ENCODE measurements at regions not wholly inside any gene's neighbourhood (a gene's known extent, or its start where the extent isn't known, plus 50 kb on each side); places are given as distances from the start of the nearest gene placed in this dataset.

DNA sequence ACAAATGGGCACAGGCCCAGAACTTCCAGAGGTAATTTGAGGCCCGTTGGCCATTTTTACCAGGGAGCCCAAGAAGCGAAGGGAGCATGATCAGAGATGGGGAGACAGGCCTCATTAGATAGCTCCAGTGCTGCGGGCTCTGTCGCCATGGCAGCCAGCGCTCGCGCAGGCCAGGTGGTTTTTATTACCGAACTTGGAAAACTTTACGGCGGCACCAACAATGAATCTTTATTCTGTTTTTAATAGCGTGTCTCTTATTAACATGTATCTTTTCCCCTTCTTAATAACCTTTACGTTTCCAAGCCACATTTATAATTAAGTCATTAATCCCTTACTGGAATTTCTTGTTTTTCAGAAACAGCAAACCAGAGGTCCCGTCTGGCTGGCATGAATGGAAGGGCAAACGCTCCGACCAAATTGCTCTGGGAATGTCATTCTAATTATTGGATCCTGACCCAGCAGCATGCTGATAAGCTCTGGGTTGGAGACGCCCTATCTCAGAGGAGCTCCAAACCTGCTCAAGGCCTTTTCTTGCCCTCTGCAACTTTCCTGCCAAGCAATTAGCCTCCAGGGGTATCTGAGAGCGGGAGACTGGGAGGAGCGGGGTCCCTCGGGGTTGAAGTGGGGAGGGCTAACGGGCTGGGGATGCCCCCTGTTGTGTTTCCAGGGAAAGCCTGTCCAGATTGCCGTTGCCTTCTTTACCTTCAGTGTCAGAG lies 256.4 kb downstream of the TLE3 start:
- no peak for DNase-seq (ENCODE audit: low spot score)

DNA sequence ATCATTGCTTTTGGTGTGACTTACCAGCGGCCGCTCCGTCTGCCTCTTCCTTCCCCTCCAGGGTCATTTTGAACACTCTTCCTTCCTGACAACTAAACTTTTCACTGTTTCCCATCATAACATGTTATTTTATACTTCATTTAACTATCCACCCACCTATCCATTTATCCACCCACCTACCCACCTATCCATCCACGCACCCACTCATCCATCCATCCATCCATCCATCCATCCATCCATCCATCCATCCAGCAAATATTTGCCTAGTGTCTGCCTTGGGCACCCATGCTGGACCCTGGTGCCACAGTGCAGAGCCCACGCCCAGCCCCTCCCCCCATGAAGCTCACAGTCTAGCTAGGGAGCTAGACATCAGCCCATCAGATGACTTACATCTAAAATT lies 254.9 kb downstream of the TLE3 start:
- no peak for DNase-seq (ENCODE audit: low spot score)

DNA sequence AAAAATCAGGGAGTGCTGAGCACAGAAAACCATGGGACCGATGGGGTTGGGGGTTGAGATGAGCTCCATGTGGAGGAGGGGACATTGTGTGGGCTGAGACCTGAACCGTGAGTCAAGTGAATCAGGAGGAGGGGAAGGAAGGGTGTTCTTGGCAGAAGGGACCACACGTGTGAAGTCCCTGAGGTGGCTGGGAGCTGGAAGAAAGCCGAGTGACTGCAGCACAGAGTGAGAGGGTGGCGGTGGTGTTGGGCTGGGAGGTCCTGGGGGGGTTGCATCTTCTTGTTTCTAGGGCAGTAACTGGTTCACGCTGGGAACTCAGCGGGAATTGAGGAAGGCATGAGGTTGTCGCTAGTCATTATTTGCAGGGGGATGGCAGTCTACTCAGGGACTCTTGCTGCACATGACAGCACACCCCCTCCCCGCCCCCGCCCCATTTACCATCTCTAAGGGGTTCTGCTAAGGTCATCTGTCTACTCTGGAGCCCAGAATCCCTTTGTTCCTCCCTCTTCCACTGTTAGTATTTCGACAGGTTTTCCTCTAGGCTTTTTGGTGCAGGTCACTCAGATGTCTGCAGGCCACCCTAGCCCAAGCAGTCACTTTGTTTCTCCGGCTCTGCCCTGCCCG lies 254.3 kb downstream of the TLE3 start:
- no peak for DNase-seq (ENCODE audit: low spot score)

DNA sequence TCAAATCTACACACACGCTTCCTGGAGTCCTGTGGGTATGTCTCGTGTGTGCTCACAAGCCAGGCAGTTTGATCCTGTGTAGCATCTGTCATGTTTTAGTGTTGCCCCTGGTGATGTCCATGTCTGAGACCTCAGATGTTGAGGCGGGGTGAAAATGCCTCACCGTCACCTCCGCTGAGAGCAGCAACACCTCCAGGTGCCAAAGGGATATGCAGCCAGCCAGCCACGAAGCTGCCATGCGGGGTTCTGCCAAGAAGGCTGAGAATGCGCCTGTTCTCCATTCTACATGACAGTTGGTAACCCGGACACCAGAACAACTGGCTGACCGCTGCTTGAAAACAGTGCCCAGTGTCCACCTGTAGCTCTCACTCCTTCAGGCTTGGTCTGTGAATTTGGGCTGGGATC lies 253.8 kb downstream of the TLE3 start:
- no peak for DNase-seq (ENCODE audit: low spot score)

DNA sequence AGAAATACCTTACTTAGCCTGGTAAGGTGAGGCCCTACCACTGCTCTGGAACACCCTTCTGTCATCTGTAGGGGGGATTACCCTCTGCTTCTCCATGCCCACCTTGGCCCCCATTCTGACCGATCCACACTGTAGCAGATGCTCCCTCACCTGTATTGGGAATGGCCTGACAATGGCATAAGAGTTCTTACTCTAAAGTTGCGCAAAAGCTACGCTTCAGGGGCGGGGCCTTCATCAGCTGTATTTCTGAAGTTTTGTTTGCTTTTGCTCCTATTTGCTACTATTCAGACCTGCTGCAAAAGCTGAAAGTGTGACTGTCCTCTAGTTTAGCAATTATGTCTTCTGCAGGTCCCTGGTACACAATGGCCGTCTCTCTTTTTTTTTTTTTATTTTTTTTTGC lies 252.6 kb downstream of the TLE3 start:
- no peak for DNase-seq (ENCODE audit: low spot score)

DNA sequence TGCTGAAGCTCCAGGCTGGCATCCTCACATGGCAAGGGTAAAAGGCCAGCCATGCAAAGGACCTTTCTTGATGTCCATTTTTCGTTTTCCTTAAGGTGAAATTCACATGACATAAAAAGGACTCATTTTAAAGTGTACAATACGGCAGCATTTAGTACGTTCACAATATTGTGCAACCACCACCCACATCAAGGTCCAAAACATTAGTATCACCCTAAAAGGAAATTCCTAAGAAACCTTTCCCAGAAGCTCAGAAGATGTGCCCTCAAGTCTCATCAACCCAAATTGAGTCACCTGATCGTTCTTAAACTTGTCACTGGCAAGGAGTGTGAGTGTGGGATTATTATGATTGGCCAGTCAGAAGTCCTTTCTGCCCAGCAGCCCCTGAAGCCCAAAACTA lies 250.1 kb downstream of the TLE3 start:
- no peak for DNase-seq (ENCODE audit: low spot score)

DNA sequence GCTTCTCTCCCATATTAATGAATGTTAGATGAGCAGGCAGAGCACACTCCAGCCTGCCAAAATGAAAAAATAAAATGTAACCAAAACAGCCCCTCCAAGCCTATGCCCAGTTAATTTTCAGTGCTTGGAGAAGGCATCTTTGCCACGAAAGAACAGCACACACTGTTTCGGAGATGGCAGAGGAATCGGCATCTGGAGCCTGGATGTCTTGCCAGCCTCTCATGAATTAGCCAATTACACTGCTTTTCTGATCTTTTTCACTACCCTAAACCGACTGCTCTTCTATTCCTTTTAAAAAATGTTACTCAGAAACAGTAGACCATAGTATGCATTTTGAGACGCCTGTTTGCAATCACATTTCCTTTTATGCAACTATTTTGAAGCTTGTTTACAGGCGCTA lies 249.6 kb downstream of the TLE3 start:
- no peak for DNase-seq (ENCODE audit: low spot score)

DNA sequence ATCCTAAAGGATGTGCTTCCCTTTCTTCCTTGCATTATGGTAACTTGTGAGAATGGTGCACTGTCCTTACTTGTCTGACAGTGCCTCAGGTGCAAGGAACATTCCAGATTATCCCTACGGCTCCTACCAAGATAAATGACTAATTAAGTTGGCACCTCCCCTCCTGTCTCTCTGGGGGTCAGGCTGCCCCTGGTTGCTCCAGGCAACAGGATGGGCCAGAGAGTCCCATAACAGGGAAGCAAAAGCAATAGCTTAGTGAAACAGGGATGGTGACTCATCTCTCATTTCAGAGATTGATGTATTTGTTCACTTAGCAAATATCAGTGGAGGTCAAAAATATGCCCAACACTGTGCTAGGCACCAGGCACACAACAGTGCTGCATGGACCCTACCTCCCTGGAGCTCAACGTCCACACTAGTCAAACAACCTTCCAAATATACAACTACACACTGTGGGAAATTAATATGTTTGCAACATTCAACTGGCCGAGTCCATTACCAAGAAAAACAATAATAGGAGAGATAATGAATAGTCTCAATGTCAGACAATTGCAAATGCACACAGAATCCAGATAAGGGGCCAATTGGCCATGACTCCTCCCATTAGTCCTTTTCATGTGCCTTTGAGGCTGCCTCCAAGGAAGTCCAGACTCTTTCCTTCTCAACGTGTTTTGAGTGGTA lies 249.0 kb downstream of the TLE3 start:
- DNase-seq (ENCODE audit: low spot score): peak; percentile 88

DNA sequence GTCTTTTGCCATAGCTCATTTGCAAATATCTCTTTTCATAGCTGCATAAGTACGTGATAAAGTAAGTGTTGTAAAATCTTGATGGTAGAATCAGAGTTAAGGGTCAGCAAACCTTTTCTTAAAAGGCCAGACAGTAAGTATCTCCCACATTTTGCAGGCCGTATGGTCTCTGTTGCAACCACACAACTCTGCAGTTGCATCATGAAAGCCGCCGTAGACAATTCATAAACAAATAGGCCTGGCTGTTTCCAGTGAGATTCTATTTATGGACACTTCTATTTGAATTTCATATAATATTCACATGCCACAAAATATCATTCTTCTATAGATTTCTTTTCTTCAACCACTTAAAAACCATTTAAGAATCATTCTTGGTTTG lies 248.5 kb downstream of the TLE3 start:
- DNase-seq (ENCODE audit: low spot score): no peak

DNA sequence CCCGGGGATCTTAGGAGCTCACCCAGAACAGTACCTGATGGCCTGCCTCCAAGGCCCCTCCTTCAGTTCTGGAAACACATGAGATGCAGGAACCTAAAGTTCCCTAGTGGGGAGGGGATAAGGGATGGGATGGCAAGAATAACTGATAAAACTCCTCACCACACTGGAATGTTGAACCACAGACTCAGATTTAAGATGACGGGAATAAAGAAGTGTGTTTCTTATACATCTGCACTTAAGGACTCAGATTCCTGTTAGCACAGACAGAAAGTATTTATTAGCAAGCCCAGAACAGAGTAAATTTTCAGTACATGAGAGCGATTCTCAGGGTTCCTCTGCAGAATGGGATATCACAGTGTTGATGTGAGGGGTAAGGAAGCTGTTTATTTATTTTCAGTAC lies 245.2 kb downstream of the TLE3 start:
- DNase-seq (ENCODE audit: low spot score): no peak

DNA sequence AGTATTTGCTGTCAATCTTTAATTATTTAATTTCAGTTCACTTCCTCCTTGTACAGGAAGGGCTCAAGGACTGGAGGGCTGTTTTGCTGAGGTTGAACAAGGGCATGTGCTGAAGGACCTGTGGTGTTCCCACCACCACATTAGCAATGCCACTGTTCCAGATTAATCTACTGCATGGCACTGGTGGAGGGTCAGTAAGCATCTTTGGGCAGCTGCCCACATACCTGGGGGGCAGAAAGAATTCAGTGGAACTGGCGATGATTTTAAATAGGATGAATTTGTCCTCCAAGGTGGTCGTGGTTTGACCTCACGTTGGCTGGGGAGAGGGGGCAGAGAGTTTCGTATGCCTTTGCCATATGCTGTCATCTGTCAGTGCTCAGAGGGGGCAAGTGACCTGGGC lies 244.8 kb downstream of the TLE3 start:
- peak; percentile 71 for DNase-seq (ENCODE audit: low spot score)

DNA sequence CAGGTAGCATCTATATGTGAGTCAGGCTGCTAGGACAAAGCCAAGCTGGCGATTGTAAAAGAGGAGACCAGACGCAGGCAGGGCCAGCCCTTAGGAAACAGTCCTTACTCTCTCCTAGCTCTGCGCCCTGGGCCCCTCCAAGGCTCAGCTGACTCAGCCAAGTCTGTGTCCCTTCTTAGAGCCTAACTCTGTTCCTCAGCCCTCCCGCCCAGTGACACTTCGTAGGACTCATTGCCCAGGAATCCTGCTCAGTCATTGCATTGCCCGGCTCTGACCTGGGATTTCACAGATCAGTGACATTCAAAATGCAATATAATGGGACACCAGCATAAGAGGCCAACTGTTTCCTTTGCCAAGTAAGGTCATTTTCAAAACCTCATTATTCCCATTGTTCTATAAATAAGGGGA lies 244.2 kb downstream of the TLE3 start:
- DNase-seq (ENCODE audit: low spot score): peak; percentile 98

DNA sequence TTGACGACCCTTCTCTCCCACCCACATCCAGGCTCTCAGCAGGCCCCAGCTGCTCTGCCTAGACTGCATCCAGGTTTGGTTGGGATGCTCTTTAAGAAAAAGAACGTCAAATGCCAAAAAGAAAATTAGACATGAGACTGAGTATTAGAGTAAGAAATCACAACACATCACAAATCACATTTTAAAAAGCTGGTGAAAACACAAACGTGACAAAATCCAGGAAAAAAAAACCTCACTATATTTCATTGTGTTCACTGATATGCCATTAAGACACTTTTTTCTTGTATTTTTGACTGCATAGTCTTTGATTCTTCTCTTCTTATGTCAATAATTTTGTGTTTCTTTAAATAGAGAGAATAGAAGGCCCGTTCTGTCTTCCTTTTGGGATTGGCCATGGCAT lies 243.7 kb downstream of the TLE3 start:
- DNase-seq (ENCODE audit: low spot score): no peak

DNA sequence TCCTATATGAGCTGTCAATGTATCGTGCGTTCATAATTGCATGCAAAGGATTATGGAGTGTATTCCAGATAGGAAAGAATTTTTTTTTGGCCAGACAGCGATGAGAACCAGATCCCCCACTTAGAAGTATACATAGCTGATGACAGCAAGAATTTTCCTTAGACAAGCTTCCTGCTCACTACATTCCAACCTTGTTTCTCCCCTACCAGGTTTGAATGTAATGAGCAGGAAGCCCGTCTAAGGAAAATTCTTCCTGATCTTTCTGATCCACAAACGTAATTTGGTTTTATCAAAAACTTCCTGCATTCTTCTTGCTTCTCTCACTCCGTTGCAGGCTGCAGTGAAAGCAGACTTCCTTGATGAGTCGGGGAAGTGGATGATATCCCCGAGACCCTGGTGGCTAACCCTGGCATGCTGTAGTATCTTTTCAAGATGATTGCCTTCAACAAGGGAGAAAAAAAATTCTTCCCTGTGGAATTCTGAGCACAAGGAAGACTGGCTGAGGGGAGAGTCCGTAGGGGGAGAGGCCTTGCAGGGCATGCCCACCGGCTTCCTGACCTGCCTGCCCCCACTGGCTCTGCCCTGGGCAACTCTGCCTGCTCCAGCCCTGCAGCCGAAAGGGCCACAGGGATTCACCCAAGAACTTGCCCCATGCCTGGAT lies 243.1 kb downstream of the TLE3 start:
- DNase-seq (ENCODE audit: low spot score): peak; percentile 97

DNA sequence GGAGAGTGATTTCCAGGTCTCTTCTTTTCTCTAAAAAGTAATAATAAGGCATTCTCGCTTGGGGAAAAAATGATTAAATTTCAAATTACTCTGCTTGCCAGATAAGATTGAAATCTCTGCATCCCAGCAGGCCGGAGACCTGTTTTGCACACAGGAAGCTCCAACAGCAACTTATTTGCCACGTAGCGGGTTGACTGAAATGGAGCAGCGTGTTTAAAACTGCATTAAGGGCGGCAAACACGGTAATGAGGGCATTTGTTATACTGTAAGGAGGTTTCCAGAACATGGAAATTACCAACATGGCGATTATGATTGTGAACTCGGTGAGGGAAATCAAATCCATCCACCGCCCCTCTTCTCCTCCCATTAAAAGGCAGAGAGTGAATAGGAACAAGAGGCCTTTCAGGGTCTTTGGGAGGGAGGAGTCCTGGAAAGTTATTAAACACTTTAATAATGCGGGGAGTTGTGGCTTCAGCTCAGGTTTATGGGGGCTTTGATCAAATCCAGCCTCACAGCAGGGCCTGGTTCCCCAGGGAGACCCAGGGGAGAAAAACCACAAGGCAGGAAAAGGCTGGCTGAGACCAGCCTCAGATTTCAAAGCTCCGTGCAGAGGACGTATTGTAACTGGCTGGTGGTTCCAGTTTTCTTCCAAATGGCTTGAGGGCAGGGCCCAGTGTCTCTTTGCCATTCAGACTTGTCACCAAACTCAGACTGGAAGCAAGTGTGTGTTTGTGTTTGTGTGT lies 242.3 kb downstream of the TLE3 start:
- DNase-seq (ENCODE audit: low spot score): peak; percentile 9

DNA sequence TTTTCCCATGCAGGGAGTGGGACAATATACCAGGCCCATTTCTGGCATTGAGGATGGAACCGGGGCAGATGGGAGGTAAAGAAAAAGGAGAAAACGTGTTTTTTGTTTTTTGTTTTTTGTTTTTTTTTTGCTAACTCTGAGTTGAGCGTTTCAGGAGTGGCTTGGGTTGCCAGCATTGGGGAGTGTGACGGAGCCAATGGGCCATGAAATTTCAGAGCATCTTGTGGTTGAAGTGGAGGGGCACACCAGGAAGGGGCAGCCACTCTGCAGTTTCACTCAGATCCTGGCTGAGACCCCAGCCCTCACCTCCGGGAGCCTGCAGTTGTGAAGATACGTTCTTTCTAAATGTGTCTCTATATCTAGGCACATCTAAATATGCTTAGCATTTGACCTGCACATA lies 240.5 kb downstream of the TLE3 start:
- no peak for DNase-seq (ENCODE audit: low spot score)

DNA sequence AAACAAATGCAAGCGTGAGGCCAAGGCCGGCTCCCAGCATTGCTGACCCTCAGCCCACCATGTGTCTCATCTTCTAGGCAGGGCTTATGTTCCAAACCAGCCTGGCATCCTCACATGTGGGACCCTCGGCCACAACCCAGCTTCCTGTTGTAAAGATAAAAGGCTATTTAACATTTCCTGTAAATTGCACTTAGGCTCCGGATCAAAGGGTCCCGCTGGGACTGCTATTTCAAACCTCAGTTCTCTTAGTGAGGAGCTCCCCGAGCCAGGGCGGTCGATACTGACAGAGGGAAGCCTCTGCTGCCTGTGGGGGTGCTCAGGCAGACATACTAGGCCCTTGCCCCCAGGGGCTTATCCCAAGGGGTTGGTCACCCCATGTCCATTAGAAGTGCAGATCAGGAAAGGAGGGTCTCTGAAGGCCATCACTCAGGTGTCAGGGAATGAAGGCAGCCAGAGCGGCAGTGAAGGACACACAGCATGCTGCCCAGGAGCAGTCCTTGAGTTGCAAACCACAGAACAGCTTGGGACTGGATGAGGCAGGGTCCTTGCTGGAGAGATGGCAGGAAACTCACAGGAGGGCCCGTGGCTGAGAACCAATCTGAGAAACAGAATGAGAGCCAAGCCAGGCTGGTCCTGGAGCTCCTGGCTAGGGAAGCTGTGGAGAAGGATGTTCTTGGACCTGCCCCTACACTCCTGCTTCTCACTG lies 239.9 kb downstream of the TLE3 start:
- no peak for DNase-seq (ENCODE audit: low spot score)

DNA sequence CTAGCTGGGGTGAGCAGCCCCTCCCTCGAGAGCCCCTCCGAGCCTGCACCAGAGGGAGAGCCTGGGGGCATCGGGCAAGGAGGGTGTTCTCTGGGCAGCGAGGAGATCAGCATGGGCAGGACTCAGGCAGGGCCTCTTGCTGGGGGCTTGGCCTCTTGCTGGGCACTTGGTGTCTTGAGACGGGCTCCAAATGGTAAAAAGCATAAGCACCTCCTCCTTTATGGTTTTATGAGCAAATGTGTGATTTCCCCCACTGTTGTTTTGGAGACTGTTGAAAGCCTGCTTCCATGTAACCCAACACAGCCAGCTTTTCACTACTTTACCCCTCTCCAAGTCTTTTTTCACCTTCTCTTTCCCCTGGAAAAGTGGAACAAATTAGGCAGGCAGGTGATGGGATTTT lies 239.3 kb downstream of the TLE3 start:
- no peak for DNase-seq (ENCODE audit: low spot score)

DNA sequence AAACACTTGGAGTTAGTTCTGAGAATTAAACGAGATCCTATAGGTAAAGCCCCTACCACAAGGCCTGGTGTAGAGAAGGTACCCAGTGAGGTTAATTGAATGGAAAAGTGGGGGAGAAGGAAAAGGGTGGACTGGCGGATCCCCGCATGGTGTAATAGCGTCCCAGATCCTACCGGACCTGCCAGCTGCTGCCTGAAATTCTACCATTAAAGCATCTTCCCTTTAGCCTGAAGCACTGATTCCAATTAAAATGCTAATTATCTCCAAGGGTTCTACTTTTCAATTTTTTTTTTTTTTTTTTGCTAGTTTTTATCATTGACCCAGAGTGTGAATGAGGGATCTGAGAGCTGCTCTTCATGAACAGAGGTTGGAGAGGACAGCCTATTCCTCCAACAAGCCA lies 237.9 kb downstream of the TLE3 start:
- DNase-seq (ENCODE audit: low spot score): no peak

DNA sequence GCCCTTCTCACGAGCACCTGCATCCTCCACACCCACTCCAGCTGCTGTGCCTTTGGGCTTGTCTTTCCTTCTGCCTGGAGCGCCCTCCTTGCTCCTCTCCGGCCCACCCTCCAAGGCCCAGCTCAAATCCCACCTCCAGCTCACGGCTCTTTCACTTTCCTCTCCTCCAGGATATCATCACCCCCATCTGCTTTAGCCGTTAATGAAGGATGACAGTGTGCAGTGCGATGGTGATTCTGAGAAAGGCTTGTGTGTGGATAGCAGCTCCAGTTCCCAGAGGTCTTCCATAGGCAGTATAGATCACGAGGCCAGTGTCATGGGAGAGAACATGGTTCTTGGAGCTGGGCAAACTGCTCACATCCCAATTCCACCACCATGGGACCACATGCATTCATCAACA lies 237.4 kb downstream of the TLE3 start:
- DNase-seq (ENCODE audit: low spot score): no peak

DNA sequence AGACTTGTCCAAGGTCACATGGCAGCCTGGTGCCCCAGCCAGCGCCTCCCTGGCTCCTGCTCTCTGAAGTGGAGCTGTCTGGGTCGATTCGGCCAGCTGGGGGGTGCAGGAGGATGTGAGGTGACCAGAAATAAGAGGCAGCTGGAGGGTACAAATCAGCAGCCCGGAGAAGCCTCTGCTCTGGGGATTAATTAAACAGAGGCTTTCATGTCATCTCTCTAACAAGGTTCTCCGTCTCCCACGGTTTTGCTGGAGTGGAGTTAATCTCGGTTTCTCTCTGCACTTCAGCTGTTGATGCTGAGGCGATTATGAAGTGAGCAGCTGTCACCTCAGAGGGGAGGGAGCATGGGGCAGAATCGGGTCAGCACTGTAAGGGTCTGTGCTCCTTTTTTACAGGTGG lies 236.8 kb downstream of the TLE3 start:
- DNase-seq (ENCODE audit: low spot score): no peak
